GM12873 (cell line): ENCODE measurements at regions not wholly inside any gene's neighbourhood (a gene's known extent, or its start where the extent isn't known, plus 50 kb on each side); places are given as distances from the start of the nearest gene placed in this dataset.

ENCODE experiments used
- TF ChIP-seq, protein P1 (sequence below): IDR thresholded peaks from 2 replicates; pipeline ENCODE4 v1.5.1; 2012; ENCODE audit warnings: low read depth, mild to moderate bottlenecking, moderate library complexity, low read length, control low read depth; ENCODE audit not compliant: insufficient read depth; ENCODE audit errors: missing control alignments

- TF ChIP-seq, protein P1, sequence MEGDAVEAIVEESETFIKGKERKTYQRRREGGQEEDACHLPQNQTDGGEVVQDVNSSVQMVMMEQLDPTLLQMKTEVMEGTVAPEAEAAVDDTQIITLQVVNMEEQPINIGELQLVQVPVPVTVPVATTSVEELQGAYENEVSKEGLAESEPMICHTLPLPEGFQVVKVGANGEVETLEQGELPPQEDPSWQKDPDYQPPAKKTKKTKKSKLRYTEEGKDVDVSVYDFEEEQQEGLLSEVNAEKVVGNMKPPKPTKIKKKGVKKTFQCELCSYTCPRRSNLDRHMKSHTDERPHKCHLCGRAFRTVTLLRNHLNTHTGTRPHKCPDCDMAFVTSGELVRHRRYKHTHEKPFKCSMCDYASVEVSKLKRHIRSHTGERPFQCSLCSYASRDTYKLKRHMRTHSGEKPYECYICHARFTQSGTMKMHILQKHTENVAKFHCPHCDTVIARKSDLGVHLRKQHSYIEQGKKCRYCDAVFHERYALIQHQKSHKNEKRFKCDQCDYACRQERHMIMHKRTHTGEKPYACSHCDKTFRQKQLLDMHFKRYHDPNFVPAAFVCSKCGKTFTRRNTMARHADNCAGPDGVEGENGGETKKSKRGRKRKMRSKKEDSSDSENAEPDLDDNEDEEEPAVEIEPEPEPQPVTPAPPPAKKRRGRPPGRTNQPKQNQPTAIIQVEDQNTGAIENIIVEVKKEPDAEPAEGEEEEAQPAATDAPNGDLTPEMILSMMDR, result no peak
Observed at GRCh38 chr4:84232309-84233095, 266.6 kb downstream of the NKX6-1 start.

DNA sequence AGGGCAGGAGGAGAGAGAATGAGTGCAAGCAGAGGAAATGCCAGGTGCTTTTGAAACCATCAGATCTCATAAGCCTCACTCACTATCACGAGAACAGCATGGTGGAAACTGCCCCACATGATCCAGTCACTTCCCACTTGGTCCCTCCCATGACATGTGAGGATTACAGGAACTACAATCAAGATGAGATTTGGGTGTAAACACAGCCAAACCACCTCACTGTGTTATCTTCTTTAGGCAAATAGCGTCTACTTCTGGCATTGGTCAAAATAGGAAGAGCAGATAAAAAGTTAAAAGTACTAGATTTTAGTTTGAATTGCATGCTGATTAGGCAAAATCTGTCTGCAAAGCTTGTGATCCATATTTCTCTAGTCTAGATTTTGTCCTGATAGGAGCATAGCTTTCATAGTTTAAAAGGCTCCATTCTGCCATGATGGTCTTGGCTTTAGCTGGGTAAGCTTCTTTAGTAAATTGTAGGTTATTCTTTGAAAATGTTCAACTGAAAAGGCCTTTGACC is 267.5 kb downstream of the NKX6-1 start:
- TF ChIP-seq, protein P1, result no peak

DNA sequence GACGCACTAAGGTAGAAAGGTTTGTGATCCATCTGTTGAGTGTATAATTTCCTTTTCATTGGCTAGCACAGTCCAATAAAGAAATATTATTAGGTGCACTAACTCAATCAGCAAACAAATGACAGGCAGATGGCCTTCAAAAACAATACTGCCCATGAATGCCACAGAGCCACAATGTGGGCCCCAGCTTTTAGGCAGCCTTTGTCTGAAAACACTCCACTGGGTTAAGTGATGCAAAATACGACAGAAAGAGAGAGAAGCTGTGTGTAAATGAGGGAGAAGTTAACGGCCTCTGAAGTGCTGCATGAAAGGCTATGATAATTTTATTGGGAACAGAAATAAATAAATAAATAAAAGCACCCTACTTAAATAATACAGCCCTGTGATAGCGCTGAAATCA is 274.6 kb downstream of the NKX6-1 start:
- TF ChIP-seq, protein P1, result no peak

- TF ChIP-seq, protein P1, result no peak
Observed at GRCh38 chr4:84221704-84222103, 277.4 kb downstream of the NKX6-1 start.

- TF ChIP-seq, protein P1, result no peak
Observed at GRCh38 chr4:84220990-84221389, 278.1 kb downstream of the NKX6-1 start.

DNA sequence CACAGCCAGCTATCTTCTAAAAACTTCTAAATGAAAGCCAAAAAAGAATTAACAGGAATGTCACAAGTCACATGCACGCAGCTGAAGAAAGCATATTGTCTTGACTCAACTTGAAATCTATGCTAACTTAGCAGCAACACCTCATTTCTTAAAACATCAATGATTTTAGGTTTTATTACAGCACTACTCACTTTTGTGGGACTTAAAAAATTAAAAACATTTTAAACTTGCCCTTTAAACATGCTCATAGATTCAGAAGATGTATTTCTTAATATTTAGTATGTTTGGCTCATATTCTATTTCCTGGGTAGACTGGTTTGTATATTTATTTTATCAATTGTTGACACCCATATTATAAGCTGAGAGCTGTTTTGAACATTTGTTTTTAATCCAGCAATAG is 279.4 kb downstream of the NKX6-1 start:
- TF ChIP-seq, protein P1, result no peak

GRCh38 chr4:84218031-84218430 is 281.1 kb downstream of the NKX6-1 start:
- TF ChIP-seq, protein P1, result no peak
